ENCODE measurements at regions not wholly inside any gene's neighbourhood (a gene's known extent, or its start where the extent isn't known, plus 50 kb on each side); places are given as distances from the start of the nearest gene placed in this dataset.
"Not testable (repeated sequence)": the region's sequence is repeated elsewhere in the genome, so short reads cannot be mapped to it uniquely, and the experiment has no call there.

DNA sequence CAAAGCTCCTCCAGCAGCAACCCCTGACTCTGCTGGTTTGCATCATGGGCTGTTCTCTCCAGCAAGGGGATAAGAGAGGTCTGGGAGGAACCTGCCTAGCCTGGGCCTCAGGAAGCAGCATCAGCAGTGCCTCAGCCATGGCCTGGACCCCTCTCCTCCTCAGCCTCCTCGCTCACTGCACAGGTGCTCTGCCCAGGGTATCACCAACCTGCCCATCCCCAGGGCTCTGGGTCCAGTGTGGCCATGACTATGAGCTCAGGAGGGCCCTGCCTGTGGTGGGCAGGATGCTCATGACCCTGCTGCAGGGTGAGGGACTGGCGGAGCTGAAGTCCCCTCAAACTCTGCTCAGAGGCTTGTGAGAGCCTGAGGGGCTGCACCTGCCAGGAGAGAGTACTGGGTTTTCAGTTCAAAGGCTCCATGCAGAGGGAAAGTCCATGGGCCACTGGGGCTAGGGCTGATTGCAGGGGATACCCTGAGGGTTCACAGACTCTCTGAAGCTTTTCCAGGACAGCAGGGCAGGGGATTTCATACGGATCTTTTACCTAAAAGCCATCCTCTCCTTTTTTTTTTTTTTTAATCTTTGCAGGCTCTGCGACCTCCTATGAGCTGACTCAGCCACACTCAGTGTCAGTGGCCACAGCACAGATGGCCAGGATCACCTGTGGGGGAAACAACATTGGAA is 115.8 kb upstream of the IGLL5 start:
- TF ChIP-seq, protein P1, sequence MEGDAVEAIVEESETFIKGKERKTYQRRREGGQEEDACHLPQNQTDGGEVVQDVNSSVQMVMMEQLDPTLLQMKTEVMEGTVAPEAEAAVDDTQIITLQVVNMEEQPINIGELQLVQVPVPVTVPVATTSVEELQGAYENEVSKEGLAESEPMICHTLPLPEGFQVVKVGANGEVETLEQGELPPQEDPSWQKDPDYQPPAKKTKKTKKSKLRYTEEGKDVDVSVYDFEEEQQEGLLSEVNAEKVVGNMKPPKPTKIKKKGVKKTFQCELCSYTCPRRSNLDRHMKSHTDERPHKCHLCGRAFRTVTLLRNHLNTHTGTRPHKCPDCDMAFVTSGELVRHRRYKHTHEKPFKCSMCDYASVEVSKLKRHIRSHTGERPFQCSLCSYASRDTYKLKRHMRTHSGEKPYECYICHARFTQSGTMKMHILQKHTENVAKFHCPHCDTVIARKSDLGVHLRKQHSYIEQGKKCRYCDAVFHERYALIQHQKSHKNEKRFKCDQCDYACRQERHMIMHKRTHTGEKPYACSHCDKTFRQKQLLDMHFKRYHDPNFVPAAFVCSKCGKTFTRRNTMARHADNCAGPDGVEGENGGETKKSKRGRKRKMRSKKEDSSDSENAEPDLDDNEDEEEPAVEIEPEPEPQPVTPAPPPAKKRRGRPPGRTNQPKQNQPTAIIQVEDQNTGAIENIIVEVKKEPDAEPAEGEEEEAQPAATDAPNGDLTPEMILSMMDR (IDR thresholded peaks at IDR 0.05): no peak
- H3K4me3 ChIP-seq: no peak overlapping the region
- DNase-seq (no peak), ATAC-seq (no peak)
- no peaks in the 10 kb centered on the region for H3K36me3 ChIP-seq (ENCODE audit: low read depth)
- no peaks in the 10 kb centered on the region for H3K9me3 ChIP-seq
- H3K4me1 ChIP-seq (ENCODE audit: low read depth): no peaks in the 10 kb centered on the region
- intact Hi-C loops (cut with DNase I, micrococcal nuclease): no loop called here

DNA sequence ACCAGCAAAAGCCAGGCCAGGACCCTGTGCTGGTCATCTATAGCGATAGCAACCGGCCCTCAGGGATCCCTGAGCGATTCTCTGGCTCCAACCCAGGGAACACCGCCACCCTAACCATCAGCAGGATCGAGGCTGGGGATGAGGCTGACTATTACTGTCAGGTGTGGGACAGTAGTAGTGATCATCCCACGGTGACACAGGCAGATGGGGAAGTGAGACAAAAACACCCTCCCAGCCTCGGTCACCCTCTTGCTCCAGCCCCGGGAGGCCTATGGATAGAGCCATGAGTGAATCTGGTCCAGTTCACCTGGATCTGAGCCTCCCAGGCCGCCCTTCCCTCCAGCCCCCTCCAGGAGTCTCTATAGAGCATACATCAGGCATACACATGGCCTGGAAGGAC is 115.2 kb upstream of the IGLL5 start:
- Histone ChIP-seq H3K4me1 (ENCODE audit: low read depth) (no peaks in the 10 kb centered on the region), H3K4me3 (no peak overlapping the region), H3K36me3 (ENCODE audit: low read depth) (no peaks in the 10 kb centered on the region), H3K9me3 (no peaks in the 10 kb centered on the region)
- intact Hi-C loops (cut with DNase I, micrococcal nuclease): no loop called here
- TF ChIP-seq, protein P1 (IDR thresholded peaks at IDR 0.05): no peak
- DNase-seq: no peak
- ATAC-seq: no peak

DNA sequence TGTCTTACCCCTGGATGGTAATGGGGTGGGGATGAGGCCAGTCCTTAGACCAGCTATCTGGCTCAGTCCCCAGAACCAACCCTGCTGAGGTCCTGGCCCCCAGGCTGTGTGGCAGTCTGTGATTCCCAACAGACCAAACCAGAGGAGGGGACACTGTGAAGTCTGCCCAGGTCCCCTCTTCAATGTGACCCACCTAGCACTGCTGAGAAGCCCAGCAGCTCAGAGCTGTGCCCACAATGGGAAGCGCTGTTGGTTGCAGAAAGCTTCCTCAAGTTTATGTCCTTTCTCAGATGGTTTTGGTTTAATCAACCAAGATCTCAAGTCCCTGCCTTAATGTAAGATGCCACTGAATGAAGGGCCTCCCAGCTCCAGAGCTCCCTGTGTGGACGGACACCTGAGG is 114.7 kb upstream of the IGLL5 start:
- H3K9me3 ChIP-seq: no peaks in the 10 kb centered on the region
- ATAC-seq: no peak
- no peaks in the 10 kb centered on the region for H3K4me1 ChIP-seq (ENCODE audit: low read depth)
- intact Hi-C loops (cut with DNase I, micrococcal nuclease): no loop called here
- no peaks in the 10 kb centered on the region for H3K36me3 ChIP-seq (ENCODE audit: low read depth)
- TF ChIP-seq, protein P1 (IDR thresholded peaks at IDR 0.05): no peak
- DNase-seq: no peak
- no peak overlapping the region for H3K4me3 ChIP-seq

DNA sequence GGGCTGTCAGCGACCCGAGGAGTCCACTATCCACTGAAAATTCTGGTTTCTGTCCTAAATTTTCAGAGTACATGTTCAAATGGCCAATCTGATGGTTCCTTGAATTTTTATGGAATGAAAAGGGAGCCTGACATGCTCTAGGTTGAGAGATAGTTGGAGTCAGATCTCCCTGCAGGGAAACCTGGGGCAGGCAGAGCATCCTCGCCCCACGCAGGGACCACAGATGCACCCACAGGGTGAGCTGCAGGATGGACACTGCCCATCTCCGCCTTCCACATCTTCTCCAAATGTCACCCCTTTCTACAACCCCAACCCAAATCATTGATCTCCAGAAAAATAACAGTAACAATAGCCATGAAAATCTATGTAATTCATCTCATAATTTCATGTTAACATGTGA is 114.2 kb upstream of the IGLL5 start:
- ATAC-seq: no peak
- no peaks in the 10 kb centered on the region for H3K9me3 ChIP-seq
- no peaks in the 10 kb centered on the region for H3K4me1 ChIP-seq (ENCODE audit: low read depth)
- no peak overlapping the region for H3K4me3 ChIP-seq
- no peak for DNase-seq
- TF ChIP-seq, protein P1 (IDR thresholded peaks at IDR 0.05): no peak
- H3K36me3 ChIP-seq (ENCODE audit: low read depth): no peaks in the 10 kb centered on the region
- intact Hi-C loops (cut with DNase I, micrococcal nuclease): no loop called here

DNA sequence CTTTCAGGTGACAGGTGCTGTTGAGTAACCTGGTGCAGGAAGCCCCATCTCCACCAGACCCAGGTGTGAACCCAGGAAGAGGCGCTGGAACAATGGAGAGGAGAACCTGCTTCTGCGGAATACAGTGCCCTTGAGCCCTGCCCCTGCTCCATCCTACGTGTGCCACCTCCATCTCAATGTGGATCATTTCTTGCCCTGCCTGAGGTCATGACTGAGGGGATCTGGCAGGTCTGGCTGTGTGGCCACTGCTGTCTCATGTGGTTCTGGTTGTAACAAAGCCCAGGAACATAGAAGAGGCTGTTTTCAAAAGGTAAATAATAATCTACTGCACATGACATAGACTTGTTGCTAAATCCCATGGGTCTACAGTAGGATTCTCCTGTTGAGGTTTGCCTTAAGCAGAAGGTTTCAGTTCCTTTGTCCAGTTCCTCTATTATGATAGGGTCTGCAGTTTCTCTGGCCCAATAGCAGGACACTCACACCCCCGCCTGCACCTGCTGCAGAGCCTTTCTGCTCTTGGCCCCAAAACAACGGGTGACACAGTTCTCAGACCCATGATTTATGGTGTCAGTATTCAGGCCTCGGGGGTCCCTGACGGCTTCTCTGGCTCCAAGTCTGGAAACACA is 113.5 kb upstream of the IGLL5 start:
- ATAC-seq (no peak), DNase-seq (no peak)
- no peaks in the 10 kb centered on the region for H3K4me1 ChIP-seq (ENCODE audit: low read depth)
- H3K9me3 ChIP-seq: no peaks in the 10 kb centered on the region
- intact Hi-C loops (cut with DNase I, micrococcal nuclease): no loop called here
- no peaks in the 10 kb centered on the region for H3K36me3 ChIP-seq (ENCODE audit: low read depth)
- TF ChIP-seq, protein P1 (IDR thresholded peaks at IDR 0.05): no peak
- H3K4me3 ChIP-seq: no peak overlapping the region

DNA sequence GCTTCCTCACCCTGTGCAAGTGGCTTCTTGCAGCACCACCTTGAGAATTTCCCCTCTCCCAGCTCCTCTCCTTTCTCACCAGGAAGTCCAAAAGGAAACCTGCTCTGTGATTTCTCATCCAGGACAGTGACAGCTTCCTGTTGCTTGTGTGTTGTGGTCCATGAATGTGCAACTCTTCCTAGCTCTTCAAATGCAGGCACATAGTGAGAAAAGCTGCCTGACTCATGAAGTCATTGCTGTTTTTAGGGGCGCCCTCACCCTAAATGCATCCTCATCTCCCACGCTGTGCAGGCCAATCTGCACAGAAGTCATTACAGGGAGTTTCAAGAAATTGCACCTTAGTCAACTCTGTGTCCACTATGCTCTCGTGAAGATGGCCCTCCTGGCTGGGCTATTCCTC is 112.9 kb upstream of the IGLL5 start:
- ATAC-seq; H3K9me3 ChIP-seq; H3K36me3 ChIP-seq (ENCODE audit: low read depth); H3K4me3 ChIP-seq; intact Hi-C loops (cut with DNase I, micrococcal nuclease); DNase-seq; H3K4me1 ChIP-seq (ENCODE audit: low read depth): not testable (repeated sequence)
